IPS-15b (cell line): ENCODE measurements at regions not wholly inside any gene's neighbourhood (a gene's known extent, or its start where the extent isn't known, plus 50 kb on each side); places are given as distances from the start of the nearest gene placed in this dataset.
"Not testable (repeated sequence)": the region's sequence is repeated elsewhere in the genome, so short reads cannot be mapped to it uniquely, and the experiment has no call there.

Experiments used
- H3K27me3 ChIP-seq: one replicate; pipeline ENCODE4 v1.6.1; 2013; ENCODE audit warnings: low read length; ENCODE audit not compliant: control insufficient read depth, insufficient read depth
- H3K36me3 ChIP-seq: one replicate; pipeline ENCODE4 v1.6.1; 2013; ENCODE audit warnings: low read length; ENCODE audit not compliant: control insufficient read depth, insufficient read depth
- H3K4me1 ChIP-seq: one replicate; pipeline ENCODE4 v1.6.1; 2013; ENCODE audit warnings: mild to moderate bottlenecking, low read length; ENCODE audit not compliant: control insufficient read depth, insufficient read depth
- H3K4me3 ChIP-seq: one replicate; pipeline ENCODE4 v1.5.1; 2013; ENCODE audit warnings: low read depth, low read length
- H3K9ac ChIP-seq: one replicate; pipeline ENCODE4 v1.6.1; 2013; ENCODE audit warnings: low read depth, mild to moderate bottlenecking, low read length
- H3K9me3 ChIP-seq: one replicate; pipeline ENCODE4 v1.6.1; 2013; ENCODE audit warnings: mild to moderate bottlenecking, low read length; ENCODE audit not compliant: control insufficient read depth, insufficient read depth

GRCh38 chr2:145751629-145752028 lies 1231.7 kb upstream of the ZEB2 start:
- Histone ChIP-seq H3K9ac (no peak overlapping the region), H3K4me1 (peaks cover 7% of the 10 kb centered on the region), H3K4me3 (no peak overlapping the region), H3K9me3 (no peaks in the 10 kb centered on the region), H3K27me3 (no peaks in the 10 kb centered on the region), H3K36me3 (no peaks in the 10 kb centered on the region)

GRCh38 chr2:145751155-145751554 lies 1231.2 kb upstream of the ZEB2 start:
- Histone ChIP-seq H3K4me1 (peaks cover 7% of the 10 kb centered on the region), H3K9ac (no peak overlapping the region), H3K27me3 (no peaks in the 10 kb centered on the region), H3K4me3 (no peak overlapping the region), H3K36me3 (no peaks in the 10 kb centered on the region), H3K9me3 (no peaks in the 10 kb centered on the region)

GRCh38 chr2:145750612-145751011 lies 1230.7 kb upstream of the ZEB2 start:
- no peak overlapping the region for H3K9ac ChIP-seq
- no peak overlapping the region for H3K4me3 ChIP-seq

GRCh38 chr2:145750144-145750543 lies 1230.2 kb upstream of the ZEB2 start:
- Histone ChIP-seq H3K9me3 (no peaks in the 10 kb centered on the region), H3K36me3 (no peaks in the 10 kb centered on the region), H3K27me3 (no peaks in the 10 kb centered on the region), H3K9ac (no peak overlapping the region), H3K4me1 (peaks cover 7% of the 10 kb centered on the region), H3K4me3 (no peak overlapping the region)

More at GRCh38 chr2:145750612-145751011, 1230.7 kb upstream of the ZEB2 start:
- Histone ChIP-seq H3K4me1 (peaks cover 7% of the 10 kb centered on the region), H3K27me3 (no peaks in the 10 kb centered on the region), H3K36me3 (no peaks in the 10 kb centered on the region), H3K9me3 (no peaks in the 10 kb centered on the region)

- Histone ChIP-seq H3K4me1 (peaks cover 7% of the 10 kb centered on the region), H3K9me3 (no peaks in the 10 kb centered on the region), H3K9ac (no peak overlapping the region), H3K27me3 (no peaks in the 10 kb centered on the region), H3K4me3 (no peak overlapping the region), H3K36me3 (no peaks in the 10 kb centered on the region)
Measured at GRCh38 chr2:145749556-145749955, 1229.6 kb upstream of the ZEB2 start.

- H3K9me3 ChIP-seq: no peaks in the 10 kb centered on the region
- H3K4me1 ChIP-seq: peaks cover 7% of the 10 kb centered on the region
Measured at GRCh38 chr2:145748927-145749326, 1229.0 kb upstream of the ZEB2 start.

GRCh38 chr2:145747715-145748114 lies 1227.8 kb upstream of the ZEB2 start:
- Histone ChIP-seq H3K9ac (no peak overlapping the region), H3K4me1 (peaks cover 7% of the 10 kb centered on the region), H3K27me3 (no peaks in the 10 kb centered on the region), H3K4me3 (no peak overlapping the region), H3K9me3 (no peaks in the 10 kb centered on the region), H3K36me3 (no peaks in the 10 kb centered on the region)

More at GRCh38 chr2:145748927-145749326, 1229.0 kb upstream of the ZEB2 start:
- Histone ChIP-seq H3K27me3 (no peaks in the 10 kb centered on the region), H3K9ac (no peak overlapping the region), H3K4me3 (no peak overlapping the region), H3K36me3 (no peaks in the 10 kb centered on the region)

- not testable (repeated sequence) for H3K36me3 ChIP-seq, H3K4me1 ChIP-seq, H3K27me3 ChIP-seq, H3K4me3 ChIP-seq, H3K9ac ChIP-seq, H3K9me3 ChIP-seq
Measured at GRCh38 chr2:145745387-145745721, 1225.4 kb upstream of the ZEB2 start.

GRCh38 chr2:145744541-145745386 lies 1224.8 kb upstream of the ZEB2 start:
- no peaks in the 10 kb centered on the region for H3K4me1 ChIP-seq
- no peaks in the 10 kb centered on the region for H3K27me3 ChIP-seq
- no peaks in the 10 kb centered on the region for H3K9me3 ChIP-seq
- H3K9ac ChIP-seq: no peak overlapping the region
- H3K36me3 ChIP-seq: no peaks in the 10 kb centered on the region
- no peak overlapping the region for H3K4me3 ChIP-seq

GRCh38 chr2:145743011-145743410 lies 1223.1 kb upstream of the ZEB2 start:
- no peaks in the 10 kb centered on the region for H3K9me3 ChIP-seq
- H3K4me1 ChIP-seq: no peaks in the 10 kb centered on the region
- H3K27me3 ChIP-seq: no peaks in the 10 kb centered on the region
- H3K4me3 ChIP-seq: no peak overlapping the region
- H3K9ac ChIP-seq: no peak overlapping the region
- H3K36me3 ChIP-seq: no peaks in the 10 kb centered on the region

- Histone ChIP-seq H3K4me1 (no peaks in the 10 kb centered on the region), H3K36me3 (no peaks in the 10 kb centered on the region)
Measured at GRCh38 chr2:145741636-145742035, 1221.7 kb upstream of the ZEB2 start.

GRCh38 chr2:145741181-145741580 lies 1221.3 kb upstream of the ZEB2 start:
- Histone ChIP-seq H3K27me3 (no peaks in the 10 kb centered on the region), H3K4me1 (no peaks in the 10 kb centered on the region), H3K9me3 (no peaks in the 10 kb centered on the region), H3K36me3 (no peaks in the 10 kb centered on the region), H3K4me3 (no peak overlapping the region), H3K9ac (no peak overlapping the region)

More at GRCh38 chr2:145741636-145742035, 1221.7 kb upstream of the ZEB2 start:
- H3K27me3 ChIP-seq: no peaks in the 10 kb centered on the region
- H3K4me3 ChIP-seq: no peak overlapping the region
- H3K9ac ChIP-seq: no peak overlapping the region
- H3K9me3 ChIP-seq: no peaks in the 10 kb centered on the region
